ENCODE measurements at regions not wholly inside any gene's neighbourhood (a gene's known extent, or its start where the extent isn't known, plus 50 kb on each side); places are given as distances from the start of the nearest gene placed in this dataset.

DNA sequence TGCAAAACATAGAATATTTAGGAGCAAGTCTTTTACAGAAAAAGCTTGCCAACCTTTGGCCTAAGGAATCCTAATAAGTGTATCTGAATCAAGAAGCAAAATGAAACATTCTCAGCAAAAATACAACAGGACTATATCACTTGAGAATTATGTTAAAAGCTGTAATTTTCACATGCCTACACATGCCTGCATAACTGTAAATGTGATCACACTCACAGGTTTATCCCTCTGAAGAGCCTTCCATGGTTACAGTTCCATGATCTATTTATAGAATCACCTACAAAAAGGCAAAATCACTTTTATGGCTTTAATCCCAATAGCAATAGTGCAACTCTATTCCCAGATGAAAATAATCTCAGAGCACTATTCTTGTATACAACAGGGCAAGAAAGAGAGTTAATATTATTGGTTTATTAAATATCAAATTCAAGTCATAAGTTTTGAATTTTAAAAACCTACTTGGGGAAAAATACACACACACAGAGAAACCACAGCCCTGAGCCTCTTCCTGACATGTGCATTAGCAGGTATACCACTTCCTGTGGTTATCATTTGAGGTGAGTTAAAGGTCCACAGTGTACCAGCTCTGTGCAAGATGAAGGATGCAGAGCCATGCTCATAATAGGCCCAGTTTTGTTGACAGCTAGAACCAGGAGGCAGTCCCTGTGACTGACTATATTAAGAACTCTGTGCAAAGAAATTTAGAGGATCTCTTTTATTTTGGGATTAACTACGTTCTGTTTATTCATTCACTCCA lies 252.5 kb upstream of the TGFBR2 start:
- Histone ChIP-seq H4K20me1 (ENCODE audit: insufficient read depth) (no peaks in the 10 kb centered on the region), H3F3A (ENCODE audit: insufficient read depth, low read length, poor library complexity, severe bottlenecking) (no peaks in the 10 kb centered on the region), H3K27me3 (ENCODE audit: insufficient read depth, low read depth, low read length) (no peaks in the 10 kb centered on the region), H3K4me2 (ENCODE audit: low read length) (no peak overlapping the region), H3K36me3 (ENCODE audit: insufficient read depth, low read length) (no peaks in the 10 kb centered on the region), H3K9me3 (ENCODE audit: low read length) (no peaks in the 10 kb centered on the region), H3K9ac (ENCODE audit: low read length) (no peak overlapping the region), H3K79me2 (replicated peaks; ENCODE audit: insufficient read depth, low read length) (no peaks in the 10 kb centered on the region), H3K9me2 (ENCODE audit: insufficient read depth, low read length) (no peaks in the 10 kb centered on the region), H3K4me3 (ENCODE audit: low read length) (no peak overlapping the region), H3K27ac (ENCODE audit: low read length) (no peak overlapping the region), H2AFZ (ENCODE audit: low read depth, low read length) (no peak overlapping the region)
- TF ChIP-seq MXI1 (conservative IDR thresholded peaks at IDR 0.05; ENCODE audit: poor library complexity, severe bottlenecking): no peak
- TF ChIP-seq EZH2 (IDR thresholded peaks at IDR 0.05; ENCODE audit: borderline replicate concordance, insufficient read depth, low read length, poor library complexity, severe bottlenecking): no peak
- no peak for TF ChIP-seq TAF1 (IDR thresholded peaks at IDR 0.05; ENCODE audit: low read depth)
- TF ChIP-seq REST (IDR thresholded peaks at IDR 0.05; ENCODE audit: borderline replicate concordance): no peak
- TF ChIP-seq POLR2AphosphoS5 (IDR thresholded peaks at IDR 0.05): no peak
- TF ChIP-seq EP300 (conservative IDR thresholded peaks at IDR 0.05; ENCODE audit: poor library complexity, severe bottlenecking): no peak
- TF ChIP-seq SMC3 (conservative IDR thresholded peaks at IDR 0.05; ENCODE audit: poor library complexity): no peak
- no peak for TF ChIP-seq RAD21 (conservative IDR thresholded peaks at IDR 0.05)
- TF ChIP-seq, protein P1, sequence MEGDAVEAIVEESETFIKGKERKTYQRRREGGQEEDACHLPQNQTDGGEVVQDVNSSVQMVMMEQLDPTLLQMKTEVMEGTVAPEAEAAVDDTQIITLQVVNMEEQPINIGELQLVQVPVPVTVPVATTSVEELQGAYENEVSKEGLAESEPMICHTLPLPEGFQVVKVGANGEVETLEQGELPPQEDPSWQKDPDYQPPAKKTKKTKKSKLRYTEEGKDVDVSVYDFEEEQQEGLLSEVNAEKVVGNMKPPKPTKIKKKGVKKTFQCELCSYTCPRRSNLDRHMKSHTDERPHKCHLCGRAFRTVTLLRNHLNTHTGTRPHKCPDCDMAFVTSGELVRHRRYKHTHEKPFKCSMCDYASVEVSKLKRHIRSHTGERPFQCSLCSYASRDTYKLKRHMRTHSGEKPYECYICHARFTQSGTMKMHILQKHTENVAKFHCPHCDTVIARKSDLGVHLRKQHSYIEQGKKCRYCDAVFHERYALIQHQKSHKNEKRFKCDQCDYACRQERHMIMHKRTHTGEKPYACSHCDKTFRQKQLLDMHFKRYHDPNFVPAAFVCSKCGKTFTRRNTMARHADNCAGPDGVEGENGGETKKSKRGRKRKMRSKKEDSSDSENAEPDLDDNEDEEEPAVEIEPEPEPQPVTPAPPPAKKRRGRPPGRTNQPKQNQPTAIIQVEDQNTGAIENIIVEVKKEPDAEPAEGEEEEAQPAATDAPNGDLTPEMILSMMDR (IDR thresholded peaks at IDR 0.05; ENCODE audit: poor library complexity, severe bottlenecking): no peak

DNA sequence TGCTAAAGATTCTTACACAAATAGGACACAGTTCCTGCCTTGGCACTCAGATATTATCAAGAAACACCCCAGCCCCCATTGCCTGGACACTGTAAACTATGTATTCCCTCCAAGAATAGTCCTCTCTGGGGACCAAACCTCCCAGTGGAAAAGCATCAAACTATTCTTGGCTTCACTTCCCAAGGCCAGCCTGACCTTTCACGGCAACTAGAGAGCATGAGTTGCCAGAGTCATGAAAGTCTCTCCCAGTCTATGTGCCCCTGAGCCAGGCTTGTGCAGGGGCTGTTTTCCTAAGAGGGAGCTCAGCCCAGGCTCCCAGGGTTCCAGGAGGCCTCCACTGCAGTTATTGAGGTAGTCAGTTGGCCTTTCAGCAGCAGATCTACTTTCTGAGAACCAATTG lies 251.9 kb upstream of the TGFBR2 start:
- Histone ChIP-seq H3K9me2 (ENCODE audit: insufficient read depth, low read length) (no peaks in the 10 kb centered on the region), H3K27me3 (ENCODE audit: insufficient read depth, low read depth, low read length) (no peaks in the 10 kb centered on the region), H3K4me3 (ENCODE audit: low read length) (no peak overlapping the region), H4K20me1 (ENCODE audit: insufficient read depth) (no peaks in the 10 kb centered on the region), H3F3A (ENCODE audit: insufficient read depth, low read length, poor library complexity, severe bottlenecking) (no peaks in the 10 kb centered on the region), H3K4me2 (ENCODE audit: low read length) (no peak overlapping the region), H3K36me3 (ENCODE audit: insufficient read depth, low read length) (no peaks in the 10 kb centered on the region), H3K27ac (ENCODE audit: low read length) (no peak overlapping the region), H3K79me2 (replicated peaks; ENCODE audit: insufficient read depth, low read length) (no peaks in the 10 kb centered on the region), H3K9ac (ENCODE audit: low read length) (no peak overlapping the region), H3K9me3 (ENCODE audit: low read length) (no peaks in the 10 kb centered on the region), H2AFZ (ENCODE audit: low read depth, low read length) (no peak overlapping the region)
- no peak for TF ChIP-seq EZH2 (IDR thresholded peaks at IDR 0.05; ENCODE audit: borderline replicate concordance, insufficient read depth, low read length, poor library complexity, severe bottlenecking)
- no peak for TF ChIP-seq EP300 (conservative IDR thresholded peaks at IDR 0.05; ENCODE audit: poor library complexity, severe bottlenecking)
- no peak for TF ChIP-seq MXI1 (conservative IDR thresholded peaks at IDR 0.05; ENCODE audit: poor library complexity, severe bottlenecking)
- TF ChIP-seq POLR2AphosphoS5 (IDR thresholded peaks at IDR 0.05): no peak
- TF ChIP-seq SMC3 (conservative IDR thresholded peaks at IDR 0.05; ENCODE audit: poor library complexity): no peak
- TF ChIP-seq RAD21 (conservative IDR thresholded peaks at IDR 0.05): no peak
- TF ChIP-seq TAF1 (IDR thresholded peaks at IDR 0.05; ENCODE audit: low read depth): no peak
- no peak for TF ChIP-seq REST (IDR thresholded peaks at IDR 0.05; ENCODE audit: borderline replicate concordance)
- TF ChIP-seq, protein P1 (IDR thresholded peaks at IDR 0.05; ENCODE audit: poor library complexity, severe bottlenecking): no peak

Data from neural cell (in vitro differentiated cells).